Neural crest cell (in vitro differentiated cells): ENCODE measurements at regions not wholly inside any gene's neighbourhood (a gene's known extent, or its start where the extent isn't known, plus 50 kb on each side); places are given as distances from the start of the nearest gene placed in this dataset.

Experiments used
- DNase-seq: peaks from one replicate; pipeline ENCODE4 v3.0.0; 2021; ENCODE audit warnings: low read depth, mixed read lengths, low spot score
- H3K27ac Mint-ChIP-seq: one replicate; pipeline ENCODE4 v1.8.0; 2021; ENCODE audit warnings: mild to moderate bottlenecking, mixed read lengths; ENCODE audit not compliant: unreplicated experiment
- H3K27me3 Mint-ChIP-seq: 2 replicates; pipeline ENCODE4 v1.8.0; 2021; ENCODE audit warnings: low read depth, mild to moderate bottlenecking, mixed read lengths
- H3K36me3 Mint-ChIP-seq: 2 replicates; pipeline ENCODE4 v1.8.0; 2021; ENCODE audit warnings: low read depth, mild to moderate bottlenecking, mixed read lengths
- H3K4me1 Mint-ChIP-seq: 2 replicates; pipeline ENCODE4 v1.8.0; 2021; ENCODE audit warnings: mixed read lengths
- H3K4me3 Mint-ChIP-seq: one replicate; pipeline ENCODE4 v1.8.0; 2021; ENCODE audit warnings: mild to moderate bottlenecking, mixed read lengths
- H3K9me3 Mint-ChIP-seq: 2 replicates; pipeline ENCODE4 v1.8.0; 2021; ENCODE audit warnings: mixed read lengths
- CTCF ChIP-seq: fragments of 200-600 bp; sonication (generic); conservative IDR thresholded peaks from 2 replicates; pipeline ENCODE4 v1.5.0; 2021; ENCODE audit warnings: antibody characterized with exemption, mild to moderate bottlenecking

- DNase-seq, result no peak
- Mint-ChIP-seq H3K4me1 (peaks cover 24% of the 10 kb centered on the region), H3K27ac (no peak overlapping the region), H3K36me3 (no peaks in the 10 kb centered on the region), H3K27me3 (no peaks in the 10 kb centered on the region), H3K4me3 (no peak overlapping the region), H3K9me3 (no peaks in the 10 kb centered on the region)
- no peak for TF ChIP-seq CTCF
These were observed 101.8 kb upstream of the UBL3 start for GRCh38 chr13:29952245-29952644.

GRCh38 chr13:29948791-29949190 lies 98.4 kb upstream of the UBL3 start:
- no peak for TF ChIP-seq CTCF
- DNase-seq, result no peak
- Mint-ChIP-seq H3K4me1 (peaks cover 7% of the 10 kb centered on the region), H3K27ac (no peak overlapping the region), H3K9me3 (peaks cover 3% of the 10 kb centered on the region), H3K4me3 (no peak overlapping the region), H3K27me3 (no peaks in the 10 kb centered on the region), H3K36me3 (no peaks in the 10 kb centered on the region)

- Mint-ChIP-seq H3K9me3 (peaks cover 3% of the 10 kb centered on the region), H3K4me1 (peaks cover 7% of the 10 kb centered on the region), H3K27ac (no peak overlapping the region), H3K27me3 (no peaks in the 10 kb centered on the region), H3K4me3 (no peak overlapping the region), H3K36me3 (no peaks in the 10 kb centered on the region)
- no peak for DNase-seq
- no peak for TF ChIP-seq CTCF
These were observed 97.8 kb upstream of the UBL3 start for GRCh38 chr13:29948244-29948643.

GRCh38 chr13:29947839-29948238 lies 97.4 kb upstream of the UBL3 start:
- Mint-ChIP-seq H3K4me1 (peaks cover 7% of the 10 kb centered on the region), H3K27me3 (no peaks in the 10 kb centered on the region), H3K9me3 (peaks cover 3% of the 10 kb centered on the region), H3K36me3 (no peaks in the 10 kb centered on the region), H3K27ac (no peak overlapping the region), H3K4me3 (no peak overlapping the region)
- TF ChIP-seq CTCF, result no peak
- no peak for DNase-seq

- Mint-ChIP-seq H3K4me1 (no peaks in the 10 kb centered on the region), H3K27me3 (no peaks in the 10 kb centered on the region), H3K9me3 (peaks cover 3% of the 10 kb centered on the region), H3K27ac (no peak overlapping the region), H3K36me3 (no peaks in the 10 kb centered on the region), H3K4me3 (no peak overlapping the region)
- no peak for TF ChIP-seq CTCF
- no peak for DNase-seq
These were observed 95.7 kb upstream of the UBL3 start for GRCh38 chr13:29946093-29946492.

- no peaks in the 10 kb centered on the region for H3K36me3 Mint-ChIP-seq
- peaks cover 5% of the 10 kb centered on the region for H3K4me1 Mint-ChIP-seq
- H3K9me3 Mint-ChIP-seq, result peaks cover 3% of the 10 kb centered on the region
- TF ChIP-seq CTCF, result no peak
- no peak overlapping the region for H3K4me3 Mint-ChIP-seq
- no peak for DNase-seq
- H3K27me3 Mint-ChIP-seq, result no peaks in the 10 kb centered on the region
- peak overlapping the region; percentile 44 for H3K27ac Mint-ChIP-seq
These were observed 93.3 kb upstream of the UBL3 start for GRCh38 chr13:29943686-29944085.
